H1 (cell line): ENCODE measurements at regions not wholly inside any gene's neighbourhood (a gene's known extent, or its start where the extent isn't known, plus 50 kb on each side); places are given as distances from the start of the nearest gene placed in this dataset.

Experiments used
- CTCF ChIA-PET: fragments of 300-600 bp; sonication (Branson Sonifier 250); formaldehyde crosslinking; loops from one replicate; lab custom pipeline; 2021; ENCODE audit not compliant: partially characterized antibody; lab: Charles Lee
- POLR2A ChIA-PET: fragments of 300-600 bp; sonication (Branson Sonifier 250); formaldehyde crosslinking; loops from one replicate; lab custom pipeline; 2021; ENCODE audit warnings: inconsistent platforms; ENCODE audit not compliant: partially characterized antibody; lab: Charles Lee
- DNase-seq, 2 experiments: peaks; one replicate each; pipeline versions ENCODE4 v3.0.0 to v3.0.0-alpha.2; 2010 to 2022; ENCODE audit warnings: low spot score in 2 of 2, low read depth in 1 of 2, mixed read lengths in 1 of 2
- FAIRE-seq: peaks from 2 replicates; lab custom pipeline; 2011; peaks lifted over from hg19 to GRCh38; lab: Jason Lieb, UNC
- H2AFZ ChIP-seq: 2 replicates; pipeline ENCODE4 v1.8.1; 2012; ENCODE audit warnings: low read length, inconsistent platforms
- H2AK5ac ChIP-seq: 2 replicates; pipeline ENCODE4 v1.6.1; 2013; ENCODE audit warnings: low read depth, low read length
- H2BK120ac ChIP-seq: replicated peaks from 2 replicates; pipeline ENCODE3; 2013; ENCODE audit warnings: low read depth, low read length, inconsistent platforms
- H2BK12ac ChIP-seq: 2 replicates; pipeline ENCODE4 v1.6.1; 2013; ENCODE audit warnings: low read depth, low read length
- H2BK15ac ChIP-seq: 2 replicates; pipeline ENCODE4 v1.6.1; 2013; ENCODE audit warnings: low read length
- H2BK20ac ChIP-seq: 2 replicates; pipeline ENCODE4 v1.6.1; 2013; ENCODE audit warnings: low read length
- H2BK5ac ChIP-seq: 2 replicates; pipeline ENCODE4 v1.6.1; 2013; ENCODE audit warnings: low read depth, low read length
- H3K14ac ChIP-seq: 2 replicates; pipeline ENCODE4 v1.6.1; 2013; ENCODE audit warnings: inconsistent platforms; ENCODE audit not compliant: insufficient read length
- H3K18ac ChIP-seq: 2 replicates; pipeline ENCODE4 v1.6.1; 2013; ENCODE audit warnings: low read length; ENCODE audit errors: extremely low read depth
- H3K23ac ChIP-seq: 2 replicates; pipeline ENCODE4 v1.6.1; 2013; ENCODE audit warnings: inconsistent platforms; ENCODE audit not compliant: insufficient read length
- H3K23me2 ChIP-seq: 2 replicates; pipeline ENCODE4 v1.6.1; 2013; ENCODE audit warnings: low read depth, low read length
- H3K27ac ChIP-seq: 2 replicates; pipeline ENCODE4 v1.6.1; 2011; ENCODE audit warnings: low read depth, low read length, inconsistent platforms
- H3K27me3 ChIP-seq, 4 experiments: replicated peaks in 1 of 4; 1 replicate in 1 of 4; 2 replicates in 3 of 4; pipeline versions ENCODE4 v1.6.1 to v1.8.1; 2011 to 2013; ENCODE audit warnings: low read length in 3 of 4, mild to moderate bottlenecking in 3 of 4, inconsistent platforms in 2 of 4, mixed read lengths in 2 of 4, moderate library complexity in 1 of 4; ENCODE audit not compliant: control insufficient read depth in 3 of 4, insufficient read depth in 3 of 4; ENCODE audit errors: extremely low read depth in 1 of 4
- H3K36me3 ChIP-seq, 4 experiments: 2 replicates each; pipeline versions ENCODE4 v1.6.1 to v1.8.1; 2011 to 2013; ENCODE audit warnings: mild to moderate bottlenecking in 4 of 4, low read length in 3 of 4, moderate library complexity in 2 of 4, control low read depth in 1 of 4, inconsistent platforms in 1 of 4; ENCODE audit not compliant: insufficient read depth in 4 of 4, control insufficient read depth in 2 of 4
- H3K4ac ChIP-seq: replicated peaks from 2 replicates; pipeline ENCODE3; 2013; ENCODE audit warnings: low read length, low read depth, mixed read lengths, inconsistent platforms; ENCODE audit not compliant: insufficient read length
- H3K4me1 ChIP-seq, 4 experiments: replicated peaks in 1 of 4; 1 replicate in 1 of 4; 2 replicates in 3 of 4; pipeline versions ENCODE4 v1.6.1 to v1.8.1; 2011 to 2013; ENCODE audit warnings: low read length in 3 of 4, inconsistent platforms in 2 of 4, mixed read lengths in 1 of 4; ENCODE audit not compliant: insufficient read depth in 4 of 4, control insufficient read depth in 3 of 4
- H3K4me2 ChIP-seq, 2 experiments: 2 replicates each; pipeline versions ENCODE4 v1.6.1 to v1.8.1; 2011 to 2013; ENCODE audit warnings: low read depth in 2 of 2, low read length in 2 of 2, control low read depth in 1 of 2, inconsistent platforms in 1 of 2, mild to moderate bottlenecking in 1 of 2; ENCODE audit not compliant: insufficient read depth in 1 of 2
- H3K4me3 ChIP-seq, 4 experiments: fragments of 200-600, 300-600 bp in 1 of 4; sonication (generic), shearing (Covaris generic), sonication (Bioruptor Twin) in 1 of 4; 2 replicates each; pipeline versions ENCODE4 v1.5.1 to v1.8.1; 2011 to 2016; ENCODE audit warnings: low read length in 4 of 4, low read depth in 3 of 4, control low read depth in 2 of 4, inconsistent platforms in 2 of 4, mild to moderate bottlenecking in 2 of 4, mixed read lengths in 1 of 4, moderate library complexity in 1 of 4; ENCODE audit not compliant: insufficient read depth in 2 of 4; ENCODE audit errors: extremely low read depth in 1 of 4
- H3K56ac ChIP-seq: replicated peaks from 2 replicates; pipeline ENCODE3; 2013; ENCODE audit warnings: low read depth, mild to moderate bottlenecking, mixed read lengths, low read length, inconsistent platforms; ENCODE audit not compliant: insufficient read length
- H3K79me1 ChIP-seq: 2 replicates; pipeline ENCODE4 v1.6.1; 2013; ENCODE audit warnings: low read depth, low read length, control low read depth
- H3K79me2 ChIP-seq, 2 experiments: 2 replicates each; pipeline versions ENCODE4 v1.6.1 to v1.8.1; 2012 to 2013; ENCODE audit warnings: low read length in 2 of 2, mild to moderate bottlenecking in 2 of 2, inconsistent platforms in 1 of 2; ENCODE audit not compliant: insufficient read depth in 2 of 2, control insufficient read depth in 1 of 2
- H3K9ac ChIP-seq, 4 experiments: replicated peaks in 1 of 4; 1 replicate in 1 of 4; 2 replicates in 3 of 4; pipeline versions ENCODE4 v1.6.1 to v1.8.1; 2011 to 2013; ENCODE audit warnings: low read depth in 3 of 4, low read length in 3 of 4, control low read depth in 2 of 4, mild to moderate bottlenecking in 2 of 4, moderate library complexity in 2 of 4, inconsistent platforms in 1 of 4; ENCODE audit errors: extremely low read depth in 1 of 4
- H3K9me3 ChIP-seq, 2 experiments: 2 replicates each; pipeline versions ENCODE4 v1.6.1 to v1.8.1; 2012 to 2013; ENCODE audit warnings: mild to moderate bottlenecking in 2 of 2, moderate library complexity in 2 of 2, control low read depth in 1 of 2, inconsistent platforms in 1 of 2, low read depth in 1 of 2, low read length in 1 of 2, mixed read lengths in 1 of 2; ENCODE audit not compliant: insufficient read depth in 2 of 2
- H4K20me1 ChIP-seq, 2 experiments: replicated peaks in 1 of 2; 2 replicates each; pipeline versions ENCODE3 to v1.8.1; 2011 to 2013; ENCODE audit warnings: inconsistent platforms in 2 of 2, low read length in 2 of 2, mild to moderate bottlenecking in 1 of 2; ENCODE audit not compliant: insufficient read depth in 2 of 2, control insufficient read depth in 1 of 2
- H4K5ac ChIP-seq: 2 replicates; pipeline ENCODE4 v1.6.1; 2013; ENCODE audit warnings: low read length, low read depth, mixed read lengths, inconsistent platforms; ENCODE audit not compliant: insufficient read length
- H4K8ac ChIP-seq: 2 replicates; pipeline ENCODE4 v1.8.0; 2013; ENCODE audit warnings: mild to moderate bottlenecking, moderate library complexity, low read length, inconsistent platforms; ENCODE audit not compliant: insufficient read depth; ENCODE audit errors: extremely low read depth
- H4K91ac ChIP-seq: replicated peaks from 2 replicates; pipeline ENCODE3; 2013; ENCODE audit warnings: low read length, mixed read lengths, inconsistent platforms; ENCODE audit not compliant: insufficient read length
- CHD1 ChIP-seq: IDR thresholded peaks from 2 replicates; pipeline ENCODE4 v1.6.1; 2012; ENCODE audit warnings: low read depth, low read length, improper control_type of control experiment
- HDAC2 ChIP-seq, 2 experiments: fragments of 300-600 bp in 1 of 2; sonication (generic) in 1 of 2; IDR thresholded peaks; 2 replicates each; pipeline ENCODE4 v1.6.1; 2011 to 2012; ENCODE audit warnings: low read depth in 2 of 2, low read length in 2 of 2, mild to moderate bottlenecking in 2 of 2, moderate library complexity in 2 of 2, borderline replicate concordance in 1 of 2, inconsistent platforms in 1 of 2
- POLR2AphosphoS5 ChIP-seq: IDR thresholded peaks from 2 replicates; pipeline ENCODE4 v1.6.1; 2011; ENCODE audit warnings: low read depth, low read length
- TAF1 ChIP-seq: IDR thresholded peaks from 2 replicates; pipeline ENCODE4 v1.6.1; 2011; ENCODE audit warnings: mild to moderate bottlenecking, low read depth, low read length
- TBP ChIP-seq: IDR thresholded peaks from 2 replicates; pipeline ENCODE4 v1.6.1; 2011; ENCODE audit warnings: low read depth, low read length, improper control_type of control experiment
- WGBS, 2 experiments: shearing (Covaris generic) in 1 of 2; methylation state at CpG; one replicate each; pipeline versions ENCODE4 v1.1.6 to v1.1.7; 2013 to 2015; ENCODE audit warnings: low lambda C conversion rate in 2 of 2, mixed read lengths in 2 of 2, inconsistent platforms in 1 of 2, low coverage in 1 of 2, missing lambda C conversion rate in 1 of 2; ENCODE audit not compliant: insufficient replicate concordance in 2 of 2, insufficient coverage in 1 of 2, insufficient read length in 1 of 2; ENCODE audit errors: extremely low coverage in 1 of 2, missing lambda C conversion rate in 1 of 2; 5-methylcytosine and 5-hydroxymethylcytosine counted together
- TF ChIP-seq, protein P1 (sequence below): IDR thresholded peaks from 2 replicates; pipeline ENCODE4 v1.6.1; 2012; ENCODE audit warnings: inconsistent platforms

GRCh38 chr12:4133636-4134447 is 139.7 kb upstream of the CCND2 start:
- 52% methylated on average over 15 of the region's 15 CpGs; no CpG with 5 or more reads in 1 of the 2 experiments for WGBS, 2 experiments
- H3K23me2 ChIP-seq = peaks cover 6% of the 10 kb centered on the region; the same call in 1 of the 2 replicates
- H2BK120ac ChIP-seq = peak overlapping the region; percentile 99
- peak overlapping the region; percentile 92 for H4K5ac ChIP-seq
- H4K91ac ChIP-seq = peak overlapping the region; percentile 100
- peak overlapping the region; percentile 70 for H3K27ac ChIP-seq
- peak overlapping the region; percentile 100 for H2BK12ac ChIP-seq
- H4K8ac ChIP-seq = peak overlapping the region; percentile 80
- H3K56ac ChIP-seq = peak overlapping the region; percentile 71
- peak overlapping the region; percentile 91 for H3K4ac ChIP-seq
- peak in 1 of 2 experiments; percentile 71 for DNase-seq
- no peaks in the 10 kb centered on the region; the same call in 1 of the 2 replicates for H3K79me1 ChIP-seq
- POLR2A ChIA-PET = interaction anchor here (0.6 to 5.8 kb wide), 16 partner anchors 9 to 146 kb away, joined by 3 to 41 read pairs (median 5); partner anchors contain the start of gene CCND2
- no peaks in the 10 kb centered on the region for H3K9me3 ChIP-seq
- peak overlapping the region in 3 of 4 experiments; percentile 8 to 50 (median 14); a peak in 3 of 7 replicates for H3K9ac ChIP-seq
- no peaks in the 10 kb centered on the region for H3K36me3 ChIP-seq
- H3K4me2 ChIP-seq = peak overlapping the region; percentile 57 to 97
- FAIRE-seq = no peak
- peak overlapping the region in 2 of 4 experiments; percentile 23 to 46; a peak in 4 of 8 replicates for H3K4me3 ChIP-seq
- peak overlapping the region; percentile 99 for H2BK20ac ChIP-seq
- no peaks in the 10 kb centered on the region for H3K27me3 ChIP-seq
- H3K18ac ChIP-seq = peak overlapping the region; percentile 100
- CTCF ChIA-PET = interaction anchor here (0.7 to 5.5 kb wide), 12 partner anchors 10 to 148 kb away, joined by 3 to 34 read pairs (median 4); no protein-coding TSS in a partner anchor
- H2BK5ac ChIP-seq = peak overlapping the region; percentile 100
- TF ChIP-seq, protein P1, sequence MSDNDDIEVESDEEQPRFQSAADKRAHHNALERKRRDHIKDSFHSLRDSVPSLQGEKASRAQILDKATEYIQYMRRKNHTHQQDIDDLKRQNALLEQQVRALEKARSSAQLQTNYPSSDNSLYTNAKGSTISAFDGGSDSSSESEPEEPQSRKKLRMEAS = peak; percentile 49; the same call in 1 of the 2 replicates
- TF ChIP-seq TAF1 (peak; percentile 9; the same call in 1 of the 2 replicates), TBP (no peak), HDAC2 (IDR thresholded peaks at IDR 0.05; ENCODE audit: borderline replicate concordance in 1 of 2, low read depth in 2 of 2, low read length in 2 of 2) (0 out of 4 replicates have a peak, but pooled peaks of 1 of the 2 experiments have one; percentile 19), POLR2AphosphoS5 (0 out of 2 replicates have a peak, but pooled peaks have one; percentile 37), CHD1 (no peak)
- TF ChIP-seq, all 59 proteins: peak for 4
- 0 out of 2 replicates have a peak overlapping the region, but pooled peaks have one; percentile 88 for H2AFZ ChIP-seq
- H3K23ac ChIP-seq = no peak overlapping the region
- H4K20me1 ChIP-seq = no peaks in the 10 kb centered on the region
- H3K14ac ChIP-seq = no peak overlapping the region
- peak overlapping the region; percentile 100 for H2AK5ac ChIP-seq
- H3K79me2 ChIP-seq = no peaks in the 10 kb centered on the region
- peak overlapping the region; percentile 100; the same call in 1 of the 2 replicates for H2BK15ac ChIP-seq
- H3K4me1 ChIP-seq = peaks cover 11 to 34% (median 17%) of the 10 kb centered on the region in 4 experiments
